ENCODE measurements at regions not wholly inside any gene's neighbourhood (a gene's known extent, or its start where the extent isn't known, plus 50 kb on each side); places are given as distances from the start of the nearest gene placed in this dataset.

GRCh38 chr4:189096108-189096507, 844.6 kb upstream of the FRG1 start (continued):
- no peak for TF ChIP-seq ZBTB6 (tag by site-specific recombination; IDR thresholded peaks at IDR 0.05)
- no peak for TF ChIP-seq ZNF571 (tag by site-specific recombination; IDR thresholded peaks at IDR 0.05)
- no peak for TF ChIP-seq ZFP41 (tag by site-specific recombination; IDR thresholded peaks at IDR 0.05; ENCODE audit: borderline replicate concordance)
- TF ChIP-seq ZNF354C (tag by site-specific recombination; IDR thresholded peaks at IDR 0.05; ENCODE audit: borderline replicate concordance, low read depth) = no peak
- no peak for TF ChIP-seq SP7 (tag by site-specific recombination; IDR thresholded peaks at IDR 0.05)
- TF ChIP-seq ZNF623 (tag by site-specific recombination; IDR thresholded peaks at IDR 0.05) = no peak
- TF ChIP-seq ZNF148 (tag by site-specific recombination; IDR thresholded peaks at IDR 0.05; ENCODE audit: borderline replicate concordance) = no peak
- TF ChIP-seq SP3 (tag by site-specific recombination; IDR thresholded peaks at IDR 0.05) = no peak

GRCh38 chr4:189096717-189097116, 844.0 kb upstream of the FRG1 start:
- CTCF ChIA-PET = interaction anchor here (0.7 kb wide), 2 partner anchors 8 to 106 kb away, joined by 4 read pairs; no protein-coding TSS in a partner anchor
- POLR2A ChIA-PET = no interaction called here
- Histone ChIP-seq H3K4me3 (ENCODE audit: low read depth, low read length) (no peak overlapping the region), H3K9me3 (ENCODE audit: control insufficient read depth, insufficient read depth, low read depth, low read length) (no peaks in the 10 kb centered on the region), H3K4me1 (ENCODE audit: control insufficient read depth, insufficient read depth, low read length) (no peaks in the 10 kb centered on the region), H3K27ac (ENCODE audit: extremely low read depth, low read depth, low read length) (no peak overlapping the region), H3K36me3 (ENCODE audit: control insufficient read depth in 2 of 2, insufficient read depth in 1 of 2, low read length in 2 of 2) (no peaks in the 10 kb centered on the region)
- TF ChIP-seq ZNF184 (tag by site-specific recombination; IDR thresholded peaks at IDR 0.05) = no peak
- no peak for TF ChIP-seq ZNF629 (tag by site-specific recombination; IDR thresholded peaks at IDR 0.05)
- no peak for TF ChIP-seq ATF2 (tag by site-specific recombination; IDR thresholded peaks at IDR 0.05; ENCODE audit: low read depth)
- TF ChIP-seq MEIS1 (CRISPR knock-in tag; IDR thresholded peaks at IDR 0.05; ENCODE audit: borderline replicate concordance) = no peak
- TF ChIP-seq ZNF133 (tag by site-specific recombination; IDR thresholded peaks at IDR 0.05) = no peak
- TF ChIP-seq ZNF169 (tag by site-specific recombination; IDR thresholded peaks at IDR 0.05) = no peak
- no peak for TF ChIP-seq ZBTB6 (tag by site-specific recombination; IDR thresholded peaks at IDR 0.05)
- no peak for TF ChIP-seq ZNF362 (tag by site-specific recombination; IDR thresholded peaks at IDR 0.05)
- TF ChIP-seq ZNF2 (tag by site-specific recombination; IDR thresholded peaks at IDR 0.05) = no peak
- no peak for TF ChIP-seq GLIS1 (tag by site-specific recombination; IDR thresholded peaks at IDR 0.05)
